ENCODE measurements at regions not wholly inside any gene's neighbourhood (a gene's known extent, or its start where the extent isn't known, plus 50 kb on each side); places are given as distances from the start of the nearest gene placed in this dataset.

DNA sequence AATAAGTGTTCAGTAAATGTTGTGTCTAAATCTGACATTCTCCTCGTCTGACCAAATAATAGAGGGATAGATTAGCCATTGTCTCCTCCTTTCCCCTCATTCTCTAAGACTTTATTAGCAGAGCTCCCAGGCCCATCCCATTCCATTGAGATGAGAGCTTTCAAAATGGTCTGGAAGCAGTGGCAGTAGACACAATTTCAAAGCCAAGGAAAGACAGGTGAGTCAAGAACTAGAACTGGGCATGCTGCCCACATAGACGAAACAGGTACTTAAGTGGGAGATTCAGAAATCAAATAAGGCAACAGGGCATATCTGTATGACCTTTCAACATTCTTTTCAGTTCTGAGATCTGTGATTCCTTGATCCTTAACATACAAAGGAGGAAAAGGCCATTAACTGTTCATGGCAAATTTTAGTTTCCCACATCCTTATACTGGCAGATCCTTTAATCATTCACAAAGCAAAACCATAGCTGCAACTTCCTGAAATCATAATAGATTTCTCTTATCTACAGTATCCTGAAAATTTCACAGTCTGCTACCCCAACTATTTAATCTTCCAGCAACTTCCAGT, 96.6 kb upstream of the KCNA4 start:
- no peak overlapping the region for H2AFZ ChIP-seq
- Mint-ChIP-seq H3K27me3 (ENCODE audit: insufficient read depth, low read depth, poor library complexity) (peaks cover 37% of the 10 kb centered on the region), H3K36me3 (ENCODE audit: low read depth) (no peaks in the 10 kb centered on the region), H3K4me3 (no peak overlapping the region), H3K4me1 (no peaks in the 10 kb centered on the region; the same call in 2 of the 3 replicates), H3K27ac (no peak overlapping the region), H3K9me3 (no peaks in the 10 kb centered on the region)
- TF ChIP-seq NANOG (IDR thresholded peaks at IDR 0.05; ENCODE audit: borderline replicate concordance) (no peak), POLR2AphosphoS5 (IDR thresholded peaks at IDR 0.05; ENCODE audit: low read depth) (no peak)
- no peaks in the 10 kb centered on the region for H3K4me1 ChIP-seq (ENCODE audit: insufficient read depth)
- no peaks in the 10 kb centered on the region for H3K79me2 ChIP-seq (replicated peaks; ENCODE audit: insufficient read depth)
- no peaks in the 10 kb centered on the region for H4K20me1 ChIP-seq (replicated peaks; ENCODE audit: insufficient read depth)
- no peak for ATAC-seq
- no peak for DNase-seq (ENCODE audit: low spot score)
- H3K27ac ChIP-seq (ENCODE audit: low read depth) = no peak overlapping the region
- peaks cover 91% of the 10 kb centered on the region for H3K27me3 ChIP-seq (ENCODE audit: insufficient read depth)
- H3K4me3 ChIP-seq = no peak overlapping the region
- no peaks in the 10 kb centered on the region for H3K36me3 ChIP-seq (ENCODE audit: insufficient read depth)
- H3K4me2 ChIP-seq = no peak overlapping the region
- no peaks in the 10 kb centered on the region for H3F3A ChIP-seq (replicated peaks; ENCODE audit: low read depth)
- H3K9me2 ChIP-seq (ENCODE audit: insufficient read depth) = no peaks in the 10 kb centered on the region

DNA sequence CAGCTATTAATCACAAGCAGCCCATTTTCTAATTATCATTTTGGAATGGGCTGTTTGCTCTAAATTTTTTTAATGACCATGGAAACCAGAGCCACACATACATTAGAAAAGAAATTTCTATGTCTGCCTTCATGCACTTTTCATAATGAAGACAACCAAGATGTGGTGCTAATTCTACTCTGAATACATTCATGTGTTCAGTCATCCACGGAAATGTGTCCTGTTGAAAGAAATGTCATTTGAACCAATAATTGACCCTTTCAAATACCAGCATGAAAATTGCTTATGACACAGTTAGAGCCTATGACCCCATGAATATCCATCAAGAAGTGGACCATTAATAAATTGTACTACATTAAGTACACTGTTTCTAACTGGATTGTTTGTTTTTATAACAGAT, 99.7 kb upstream of the KCNA4 start:
- Histone ChIP-seq H3K4me1 (ENCODE audit: insufficient read depth) (no peaks in the 10 kb centered on the region), H3K79me2 (replicated peaks; ENCODE audit: insufficient read depth) (no peaks in the 10 kb centered on the region), H3K36me3 (ENCODE audit: insufficient read depth) (no peaks in the 10 kb centered on the region), H3K9me2 (ENCODE audit: insufficient read depth) (no peaks in the 10 kb centered on the region), H3K4me2 (no peak overlapping the region), H4K20me1 (replicated peaks; ENCODE audit: insufficient read depth) (no peaks in the 10 kb centered on the region), H3K27ac (ENCODE audit: low read depth) (no peak overlapping the region), H3K27me3 (ENCODE audit: insufficient read depth) (peaks cover 60% of the 10 kb centered on the region), H3F3A (replicated peaks; ENCODE audit: low read depth) (no peaks in the 10 kb centered on the region), H3K4me3 (no peak overlapping the region), H2AFZ (no peak overlapping the region)
- no peaks in the 10 kb centered on the region for H3K9me3 Mint-ChIP-seq
- H3K27me3 Mint-ChIP-seq (ENCODE audit: insufficient read depth, low read depth, poor library complexity) = peaks cover 20% of the 10 kb centered on the region
- DNase-seq (ENCODE audit: low spot score) (no peak), ATAC-seq (no peak)
- no peak overlapping the region for H3K4me3 Mint-ChIP-seq
- no peak overlapping the region for H3K27ac Mint-ChIP-seq
- no peaks in the 10 kb centered on the region for H3K36me3 Mint-ChIP-seq (ENCODE audit: low read depth)
- no peaks in the 10 kb centered on the region; the same call in 2 of the 3 replicates for H3K4me1 Mint-ChIP-seq
- TF ChIP-seq EZH2phosphoT487 (IDR thresholded peaks at IDR 0.05; ENCODE audit: unreplicated experiment) = no peak
- TF ChIP-seq, protein P1, sequence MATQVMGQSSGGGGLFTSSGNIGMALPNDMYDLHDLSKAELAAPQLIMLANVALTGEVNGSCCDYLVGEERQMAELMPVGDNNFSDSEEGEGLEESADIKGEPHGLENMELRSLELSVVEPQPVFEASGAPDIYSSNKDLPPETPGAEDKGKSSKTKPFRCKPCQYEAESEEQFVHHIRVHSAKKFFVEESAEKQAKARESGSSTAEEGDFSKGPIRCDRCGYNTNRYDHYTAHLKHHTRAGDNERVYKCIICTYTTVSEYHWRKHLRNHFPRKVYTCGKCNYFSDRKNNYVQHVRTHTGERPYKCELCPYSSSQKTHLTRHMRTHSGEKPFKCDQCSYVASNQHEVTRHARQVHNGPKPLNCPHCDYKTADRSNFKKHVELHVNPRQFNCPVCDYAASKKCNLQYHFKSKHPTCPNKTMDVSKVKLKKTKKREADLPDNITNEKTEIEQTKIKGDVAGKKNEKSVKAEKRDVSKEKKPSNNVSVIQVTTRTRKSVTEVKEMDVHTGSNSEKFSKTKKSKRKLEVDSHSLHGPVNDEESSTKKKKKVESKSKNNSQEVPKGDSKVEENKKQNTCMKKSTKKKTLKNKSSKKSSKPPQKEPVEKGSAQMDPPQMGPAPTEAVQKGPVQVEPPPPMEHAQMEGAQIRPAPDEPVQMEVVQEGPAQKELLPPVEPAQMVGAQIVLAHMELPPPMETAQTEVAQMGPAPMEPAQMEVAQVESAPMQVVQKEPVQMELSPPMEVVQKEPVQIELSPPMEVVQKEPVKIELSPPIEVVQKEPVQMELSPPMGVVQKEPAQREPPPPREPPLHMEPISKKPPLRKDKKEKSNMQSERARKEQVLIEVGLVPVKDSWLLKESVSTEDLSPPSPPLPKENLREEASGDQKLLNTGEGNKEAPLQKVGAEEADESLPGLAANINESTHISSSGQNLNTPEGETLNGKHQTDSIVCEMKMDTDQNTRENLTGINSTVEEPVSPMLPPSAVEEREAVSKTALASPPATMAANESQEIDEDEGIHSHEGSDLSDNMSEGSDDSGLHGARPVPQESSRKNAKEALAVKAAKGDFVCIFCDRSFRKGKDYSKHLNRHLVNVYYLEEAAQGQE (IDR thresholded peaks at IDR 0.05; ENCODE audit: unreplicated experiment) = no peak
- TF ChIP-seq STAT1 (IDR thresholded peaks at IDR 0.05; ENCODE audit: unreplicated experiment) = no peak
- TF ChIP-seq, protein P2, sequence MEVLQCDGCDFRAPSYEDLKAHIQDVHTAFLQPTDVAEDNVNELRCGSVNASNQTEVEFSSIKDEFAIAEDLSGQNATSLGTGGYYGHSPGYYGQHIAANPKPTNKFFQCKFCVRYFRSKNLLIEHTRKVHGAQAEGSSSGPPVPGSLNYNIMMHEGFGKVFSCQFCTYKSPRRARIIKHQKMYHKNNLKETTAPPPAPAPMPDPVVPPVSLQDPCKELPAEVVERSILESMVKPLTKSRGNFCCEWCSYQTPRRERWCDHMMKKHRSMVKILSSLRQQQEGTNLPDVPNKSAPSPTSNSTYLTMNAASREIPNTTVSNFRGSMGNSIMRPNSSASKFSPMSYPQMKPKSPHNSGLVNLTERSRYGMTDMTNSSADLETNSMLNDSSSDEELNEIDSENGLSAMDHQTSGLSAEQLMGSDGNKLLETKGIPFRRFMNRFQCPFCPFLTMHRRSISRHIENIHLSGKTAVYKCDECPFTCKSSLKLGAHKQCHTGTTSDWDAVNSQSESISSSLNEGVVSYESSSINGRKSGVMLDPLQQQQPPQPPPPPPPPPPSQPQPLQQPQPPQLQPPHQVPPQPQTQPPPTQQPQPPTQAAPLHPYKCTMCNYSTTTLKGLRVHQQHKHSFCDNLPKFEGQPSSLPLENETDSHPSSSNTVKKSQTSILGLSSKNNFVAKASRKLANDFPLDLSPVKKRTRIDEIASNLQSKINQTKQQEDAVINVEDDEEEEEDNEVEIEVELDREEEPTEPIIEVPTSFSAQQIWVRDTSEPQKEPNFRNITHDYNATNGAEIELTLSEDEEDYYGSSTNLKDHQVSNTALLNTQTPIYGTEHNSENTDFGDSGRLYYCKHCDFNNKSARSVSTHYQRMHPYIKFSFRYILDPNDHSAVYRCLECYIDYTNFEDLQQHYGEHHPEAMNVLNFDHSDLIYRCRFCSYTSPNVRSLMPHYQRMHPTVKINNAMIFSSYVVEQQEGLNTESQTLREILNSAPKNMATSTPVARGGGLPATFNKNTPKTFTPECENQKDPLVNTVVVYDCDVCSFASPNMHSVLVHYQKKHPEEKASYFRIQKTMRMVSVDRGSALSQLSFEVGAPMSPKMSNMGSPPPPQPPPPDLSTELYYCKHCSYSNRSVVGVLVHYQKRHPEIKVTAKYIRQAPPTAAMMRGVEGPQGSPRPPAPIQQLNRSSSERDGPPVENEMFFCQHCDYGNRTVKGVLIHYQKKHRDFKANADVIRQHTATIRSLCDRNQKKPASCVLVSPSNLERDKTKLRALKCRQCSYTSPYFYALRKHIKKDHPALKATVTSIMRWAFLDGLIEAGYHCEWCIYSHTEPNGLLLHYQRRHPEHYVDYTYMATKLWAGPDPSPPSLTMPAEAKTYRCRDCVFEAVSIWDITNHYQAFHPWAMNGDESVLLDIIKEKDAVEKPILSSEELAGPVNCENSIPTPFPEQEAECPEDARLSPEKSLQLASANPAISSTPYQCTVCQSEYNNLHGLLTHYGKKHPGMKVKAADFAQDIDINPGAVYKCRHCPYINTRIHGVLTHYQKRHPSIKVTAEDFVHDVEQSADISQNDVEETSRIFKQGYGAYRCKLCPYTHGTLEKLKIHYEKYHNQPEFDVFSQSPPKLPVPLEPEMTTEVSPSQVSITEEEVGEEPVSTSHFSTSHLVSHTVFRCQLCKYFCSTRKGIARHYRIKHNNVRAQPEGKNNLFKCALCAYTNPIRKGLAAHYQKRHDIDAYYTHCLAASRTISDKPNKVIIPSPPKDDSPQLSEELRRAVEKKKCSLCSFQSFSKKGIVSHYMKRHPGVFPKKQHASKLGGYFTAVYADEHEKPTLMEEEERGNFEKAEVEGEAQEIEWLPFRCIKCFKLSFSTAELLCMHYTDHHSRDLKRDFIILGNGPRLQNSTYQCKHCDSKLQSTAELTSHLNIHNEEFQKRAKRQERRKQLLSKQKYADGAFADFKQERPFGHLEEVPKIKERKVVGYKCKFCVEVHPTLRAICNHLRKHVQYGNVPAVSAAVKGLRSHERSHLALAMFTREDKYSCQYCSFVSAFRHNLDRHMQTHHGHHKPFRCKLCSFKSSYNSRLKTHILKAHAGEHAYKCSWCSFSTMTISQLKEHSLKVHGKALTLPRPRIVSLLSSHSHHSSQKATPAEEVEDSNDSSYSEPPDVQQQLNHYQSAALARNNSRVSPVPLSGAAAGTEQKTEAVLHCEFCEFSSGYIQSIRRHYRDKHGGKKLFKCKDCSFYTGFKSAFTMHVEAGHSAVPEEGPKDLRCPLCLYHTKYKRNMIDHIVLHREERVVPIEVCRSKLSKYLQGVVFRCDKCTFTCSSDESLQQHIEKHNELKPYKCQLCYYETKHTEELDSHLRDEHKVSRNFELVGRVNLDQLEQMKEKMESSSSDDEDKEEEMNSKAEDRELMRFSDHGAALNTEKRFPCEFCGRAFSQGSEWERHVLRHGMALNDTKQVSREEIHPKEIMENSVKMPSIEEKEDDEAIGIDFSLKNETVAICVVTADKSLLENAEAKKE (CRISPR knock-in tag; IDR thresholded peaks at IDR 0.05) = no peak
- TF ChIP-seq CREB1 (CRISPR knock-in tag; IDR thresholded peaks at IDR 0.05; ENCODE audit: low read depth) = no peak
- TF ChIP-seq, protein P3, sequence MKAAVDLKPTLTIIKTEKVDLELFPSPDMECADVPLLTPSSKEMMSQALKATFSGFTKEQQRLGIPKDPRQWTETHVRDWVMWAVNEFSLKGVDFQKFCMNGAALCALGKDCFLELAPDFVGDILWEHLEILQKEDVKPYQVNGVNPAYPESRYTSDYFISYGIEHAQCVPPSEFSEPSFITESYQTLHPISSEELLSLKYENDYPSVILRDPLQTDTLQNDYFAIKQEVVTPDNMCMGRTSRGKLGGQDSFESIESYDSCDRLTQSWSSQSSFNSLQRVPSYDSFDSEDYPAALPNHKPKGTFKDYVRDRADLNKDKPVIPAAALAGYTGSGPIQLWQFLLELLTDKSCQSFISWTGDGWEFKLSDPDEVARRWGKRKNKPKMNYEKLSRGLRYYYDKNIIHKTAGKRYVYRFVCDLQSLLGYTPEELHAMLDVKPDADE (IDR thresholded peaks at IDR 0.05) = no peak
- no peak for TF ChIP-seq POLR2AphosphoS5 (IDR thresholded peaks at IDR 0.05; ENCODE audit: low read depth)
- no peak for TF ChIP-seq NANOG (IDR thresholded peaks at IDR 0.05; ENCODE audit: borderline replicate concordance)
- no peak for TF ChIP-seq JUNB (IDR thresholded peaks at IDR 0.05; ENCODE audit: unreplicated experiment)
- no peak for TF ChIP-seq ZNF331 (CRISPR knock-in tag; IDR thresholded peaks at IDR 0.05; ENCODE audit: low read depth)

Data from GM23338 (cell line).